ENCODE measurements at regions not wholly inside any gene's neighbourhood (a gene's known extent, or its start where the extent isn't known, plus 50 kb on each side); places are given as distances from the start of the nearest gene placed in this dataset.

DNA sequence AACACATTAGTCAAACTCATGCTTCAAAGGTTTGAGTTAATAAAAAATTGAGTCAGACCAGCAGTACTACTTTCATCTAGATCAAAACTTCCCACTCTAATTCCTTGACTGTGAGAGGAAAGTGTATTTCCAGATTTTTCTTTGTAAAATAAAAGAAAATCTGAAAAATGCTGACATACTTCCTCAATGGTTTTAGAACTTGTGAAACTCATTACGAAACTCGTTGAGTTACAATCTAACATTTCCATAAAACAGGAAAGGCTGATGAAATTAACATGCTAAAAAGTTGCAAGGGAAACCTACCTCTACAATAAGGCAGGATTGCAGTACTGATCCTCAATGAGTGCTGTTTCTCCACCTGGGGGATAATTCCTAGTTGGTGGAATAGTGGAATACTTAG, 217.8 kb upstream of the HCCS start:
- POLR2A ChIA-PET (ENCODE audit: partially characterized antibody): no interaction called here
- Histone ChIP-seq H2BK15ac (ENCODE audit: low read length) (no peak overlapping the region), H3K79me2 (ENCODE audit: control insufficient read depth in 1 of 2, insufficient read depth in 2 of 2, low read length in 2 of 2) (no peaks in the 10 kb centered on the region), H3K27me3 (replicated peaks in 1 of 4; ENCODE audit: control insufficient read depth in 3 of 4, extremely low read depth in 1 of 4, insufficient read depth in 3 of 4, low read length in 3 of 4) (no peaks in the 10 kb centered on the region), H2BK120ac (replicated peaks; ENCODE audit: low read depth, low read length) (no peak overlapping the region), H4K91ac (replicated peaks; ENCODE audit: insufficient read length, low read length) (no peak overlapping the region), H3K4me1 (replicated peaks in 1 of 4; ENCODE audit: control insufficient read depth in 3 of 4, insufficient read depth in 4 of 4, low read length in 3 of 4) (no peaks in the 10 kb centered on the region), H2AK5ac (ENCODE audit: low read depth, low read length) (no peak overlapping the region), H3K9me3 (ENCODE audit: insufficient read depth in 2 of 2, low read depth in 1 of 2, low read length in 1 of 2) (no peaks in the 10 kb centered on the region), H4K20me1 (replicated peaks in 1 of 2; ENCODE audit: control insufficient read depth in 1 of 2, insufficient read depth in 2 of 2, low read length in 2 of 2) (no peaks in the 10 kb centered on the region), H3K9ac (replicated peaks in 1 of 4; ENCODE audit: extremely low read depth in 1 of 4, low read depth in 3 of 4, low read length in 3 of 4) (no peak overlapping the region), H4K5ac (ENCODE audit: insufficient read length, low read depth, low read length) (no peak overlapping the region), H3K4me3 (ENCODE audit: extremely low read depth in 1 of 4, insufficient read depth in 2 of 4, low read depth in 3 of 4, low read length in 4 of 4) (no peak overlapping the region), H2AFZ (ENCODE audit: low read length) (no peak overlapping the region), H3K23ac (ENCODE audit: insufficient read length) (no peak overlapping the region), H2BK5ac (ENCODE audit: low read depth, low read length) (no peak overlapping the region), H3K4me2 (ENCODE audit: insufficient read depth in 1 of 2, low read depth in 2 of 2, low read length in 2 of 2) (no peak overlapping the region), H2BK20ac (ENCODE audit: low read length) (no peak overlapping the region), H3K27ac (ENCODE audit: low read depth, low read length) (no peak overlapping the region), H4K8ac (ENCODE audit: extremely low read depth, insufficient read depth, low read length) (no peak overlapping the region), H3K23me2 (ENCODE audit: low read depth, low read length) (no peaks in the 10 kb centered on the region), H3K14ac (ENCODE audit: insufficient read length) (no peak overlapping the region), H3K79me1 (ENCODE audit: low read depth, low read length) (no peaks in the 10 kb centered on the region), H2BK12ac (ENCODE audit: low read depth, low read length) (no peak overlapping the region), H3K56ac (replicated peaks; ENCODE audit: insufficient read length, low read depth, low read length) (no peak overlapping the region), H3K36me3 (ENCODE audit: control insufficient read depth in 2 of 4, insufficient read depth in 4 of 4, low read length in 3 of 4) (no peaks in the 10 kb centered on the region), H3K18ac (ENCODE audit: extremely low read depth, low read length) (no peak overlapping the region), H3K4ac (replicated peaks; ENCODE audit: insufficient read length, low read depth, low read length) (no peak overlapping the region)
- CTCF ChIA-PET (ENCODE audit: partially characterized antibody): no interaction called here
- no peak for TF ChIP-seq ZNF274 (IDR thresholded peaks at IDR 0.05; ENCODE audit: borderline replicate concordance, extremely low read depth, low read length)
- no peak for TF ChIP-seq EGR1 (IDR thresholded peaks at IDR 0.05; ENCODE audit: borderline replicate concordance, low read depth, low read length)
- no peak for TF ChIP-seq TEAD4 (IDR thresholded peaks at IDR 0.05; ENCODE audit: low read depth, low read length)
- no peak for TF ChIP-seq CBX8 (IDR thresholded peaks at IDR 0.05; ENCODE audit: borderline replicate concordance, low read depth, low read length)
- no peak for TF ChIP-seq SRF (IDR thresholded peaks at IDR 0.05; ENCODE audit: low read depth, low read length)
- no peak for TF ChIP-seq ASH2L (IDR thresholded peaks at IDR 0.05; ENCODE audit: low read length)
- no peak for TF ChIP-seq CBX5 (IDR thresholded peaks at IDR 0.05; ENCODE audit: low read depth, low read length)
- FAIRE-seq (no peak), DNase-seq (ENCODE audit: low read depth in 1 of 2, low spot score in 2 of 2) (no peak)
- WGBS, 2 experiments (ENCODE audit: extremely low coverage in 1 of 2, insufficient coverage in 1 of 2, insufficient read length in 1 of 2, insufficient replicate concordance in 2 of 2, low coverage in 1 of 2, low lambda C conversion rate in 2 of 2, missing lambda C conversion rate in 1 of 2): 96% methylated on average over 2 of the region's 2 CpGs; no CpG with 5 or more reads in 1 of the 2 experiments
